SK-N-SH (cell line): ENCODE measurements at regions not wholly inside any gene's neighbourhood (a gene's known extent, or its start where the extent isn't known, plus 50 kb on each side); places are given as distances from the start of the nearest gene placed in this dataset.

ENCODE experiments used
- CTCF ChIA-PET: fragments of 300-600, 350-600 bp; formaldehyde crosslinking; extraction: SDS; loops from one replicate; lab custom pipeline; 2021; lab: Yijun Ruan, JAX
- POLR2A ChIA-PET: fragments of 350-600 bp; sonication (Branson Sonifier 250); formaldehyde crosslinking; extraction: SDS; loops from one replicate; lab custom pipeline; 2020; ENCODE audit warnings: antibody characterized with exemption, inconsistent platforms; lab: Yijun Ruan, JAX
- DNase-seq: peaks from one replicate; pipeline ENCODE4 v3.0.0; 2012
- H2AFZ ChIP-seq: fragments of 200-600 bp; sonication (generic); 2 replicates; pipeline ENCODE4 v1.8.1; 2016; ENCODE audit warnings: antibody characterized with exemption, mild to moderate bottlenecking, low read depth
- H3F3A ChIP-seq: fragments of 200-600 bp; sonication (generic); replicated peaks from 2 replicates; pipeline ENCODE3; 2016; ENCODE audit warnings: antibody characterized with exemption, mild to moderate bottlenecking; ENCODE audit not compliant: insufficient read depth
- H3K27ac ChIP-seq, 2 experiments: fragments of 200-500 bp in 1 of 2; fragments of 200-600 bp in 1 of 2; sonication (Bioruptor generic) in 1 of 2; sonication (generic), shearing (Covaris generic) in 1 of 2; 2 replicates each; pipeline versions ENCODE4 v1.5.1 to v1.6.1; 2014 to 2016; ENCODE audit warnings: low read depth in 2 of 2, inconsistent platforms in 1 of 2, low read length in 1 of 2, mild to moderate bottlenecking in 1 of 2, mixed read lengths in 1 of 2
- H3K27me3 ChIP-seq: fragments of 200-600 bp; sonication (generic), shearing (Covaris generic); 2 replicates; pipeline ENCODE4 v1.6.1; 2016; ENCODE audit warnings: mixed run types; ENCODE audit not compliant: insufficient read depth
- H3K36me3 ChIP-seq, 2 experiments: fragments of 200-500 bp in 1 of 2; fragments of 200-600 bp in 1 of 2; sonication (Bioruptor generic) in 1 of 2; sonication (generic) in 1 of 2; replicated peaks in 1 of 2; 2 replicates each; pipeline versions ENCODE3 to v1.5.1; 2014 to 2016; ENCODE audit warnings: low read length in 1 of 2, mild to moderate bottlenecking in 1 of 2; ENCODE audit not compliant: insufficient read depth in 2 of 2, control insufficient read depth in 1 of 2
- H3K4me1 ChIP-seq, 2 experiments: fragments of 200-500 bp in 1 of 2; fragments of 200-600 bp in 1 of 2; sonication (Bioruptor generic) in 1 of 2; sonication (generic), shearing (Covaris generic) in 1 of 2; 2 replicates each; pipeline versions ENCODE4 v1.5.1 to v1.6.1; 2014 to 2016; ENCODE audit warnings: low read depth in 1 of 2, low read length in 1 of 2, mixed run types in 1 of 2; ENCODE audit not compliant: insufficient read depth in 2 of 2, control insufficient read depth in 1 of 2
- H3K4me2 ChIP-seq: fragments of 200-600 bp; sonication (generic), shearing (Covaris generic); 2 replicates; pipeline ENCODE4 v1.6.1; 2017; ENCODE audit warnings: mixed run types
- H3K4me3 ChIP-seq, 2 experiments: fragments of 200-500 bp in 1 of 2; fragments of 200-600 bp in 1 of 2; sonication (Bioruptor generic) in 1 of 2; sonication (generic), shearing (Covaris generic) in 1 of 2; 2 replicates each; pipeline versions ENCODE4 v1.5.1 to v1.8.1; 2014 to 2016; ENCODE audit warnings: low read depth in 2 of 2, inconsistent platforms in 1 of 2, low read length in 1 of 2, mild to moderate bottlenecking in 1 of 2, mixed read lengths in 1 of 2, moderate library complexity in 1 of 2
- H3K79me2 ChIP-seq: fragments of 200-600 bp; sonication (generic); 2 replicates; pipeline ENCODE4 v1.8.1; 2017; ENCODE audit warnings: mild to moderate bottlenecking; ENCODE audit not compliant: insufficient read depth
- H3K9ac ChIP-seq: fragments of 200-600 bp; sonication (generic); 2 replicates; pipeline ENCODE4 v1.6.1; 2017; ENCODE audit warnings: mixed run types
- H3K9me2 ChIP-seq: fragments of 200-600 bp; sonication (generic); 2 replicates; pipeline ENCODE4 v1.6.1; 2017; ENCODE audit warnings: mixed run types
- H3K9me3 ChIP-seq: fragments of 200-600 bp; sonication (generic); 2 replicates; pipeline ENCODE4 v1.6.1; 2017; ENCODE audit warnings: mixed run types, mild to moderate bottlenecking, moderate library complexity
- H4K20me1 ChIP-seq: fragments of 200-600 bp; sonication (generic); 2 replicates; pipeline ENCODE4 v1.6.1; 2017; ENCODE audit warnings: mild to moderate bottlenecking, mixed run types; ENCODE audit not compliant: insufficient read depth
- EP300 ChIP-seq, 2 experiments: IDR thresholded peaks; 2 replicates each; pipeline versions ENCODE4 v1.4.0 to v1.6.1; 2012; ENCODE audit warnings: borderline replicate concordance in 1 of 2, low read depth in 1 of 2, low read length in 1 of 2
- EZH2phosphoT487 ChIP-seq: fragments of 200-600 bp; sonication (generic); IDR thresholded peaks from 2 replicates; pipeline ENCODE4 v1.6.1; 2017; ENCODE audit warnings: low read depth, mixed run types, mild to moderate bottlenecking, antibody characterized with exemption, moderate library complexity, borderline replicate concordance
- FOXJ3 ChIP-seq: sonication (generic); formaldehyde crosslinking; IDR thresholded peaks from 2 replicates; pipeline ENCODE4 v1.5.1; 2020; ENCODE audit warnings: mild to moderate bottlenecking, missing genetic modification reagents
- GABPA ChIP-seq: IDR thresholded peaks from 2 replicates; pipeline ENCODE4 v1.4.0; 2012; ENCODE audit warnings: low read depth, mild to moderate bottlenecking
- JUND ChIP-seq: IDR thresholded peaks from 2 replicates; pipeline ENCODE4 v1.4.0; 2012
- NRF1 ChIP-seq: IDR thresholded peaks from 2 replicates; pipeline ENCODE4 v1.6.1; 2012; ENCODE audit warnings: low read depth, mild to moderate bottlenecking, low read length
- POLR2AphosphoS5 ChIP-seq: IDR thresholded peaks from 2 replicates; pipeline ENCODE4 v1.6.1; 2012; ENCODE audit warnings: low read depth, low read length
- RAD21 ChIP-seq: IDR thresholded peaks from 2 replicates; pipeline ENCODE4 v1.6.1; 2012; ENCODE audit warnings: mild to moderate bottlenecking, low read length
- REST ChIP-seq: IDR thresholded peaks from 2 replicates; pipeline ENCODE4 v1.6.1; 2012; ENCODE audit warnings: mild to moderate bottlenecking, low read depth, low read length, moderate library complexity
- RFX5 ChIP-seq: IDR thresholded peaks from 2 replicates; pipeline ENCODE4 v1.6.1; 2012; ENCODE audit warnings: mild to moderate bottlenecking, improper control_type of control experiment, low read length
- SIN3A ChIP-seq: IDR thresholded peaks from 2 replicates; pipeline ENCODE4 v1.6.1; 2012; ENCODE audit warnings: low read depth, mild to moderate bottlenecking, low read length, moderate library complexity, borderline replicate concordance
- TAF1 ChIP-seq: IDR thresholded peaks from 2 replicates; pipeline ENCODE4 v1.6.1; 2012; ENCODE audit warnings: low read depth, mild to moderate bottlenecking, low read length, moderate library complexity, borderline replicate concordance
- TCF12 ChIP-seq: IDR thresholded peaks from 2 replicates; pipeline ENCODE4 v1.4.0; 2012
- WGBS: methylation state at CpG from one replicate; pipeline ENCODE4 v1.1.6; 2017; ENCODE audit warnings: low lambda C conversion rate; 5-methylcytosine and 5-hydroxymethylcytosine counted together
- TF ChIP-seq, protein P1 (sequence below): fragments of 150-350 bp; IDR thresholded peaks from 2 replicates; pipeline ENCODE4 v1.6.1; 2016; ENCODE audit warnings: mild to moderate bottlenecking, low read depth, low read length
- TF ChIP-seq, protein P2 (sequence below): fragments of 200-600 bp; sonication (generic); IDR thresholded peaks from 2 replicates; pipeline ENCODE4 v1.6.1; 2017; ENCODE audit warnings: antibody characterized with exemption, mild to moderate bottlenecking, moderate library complexity

DNA sequence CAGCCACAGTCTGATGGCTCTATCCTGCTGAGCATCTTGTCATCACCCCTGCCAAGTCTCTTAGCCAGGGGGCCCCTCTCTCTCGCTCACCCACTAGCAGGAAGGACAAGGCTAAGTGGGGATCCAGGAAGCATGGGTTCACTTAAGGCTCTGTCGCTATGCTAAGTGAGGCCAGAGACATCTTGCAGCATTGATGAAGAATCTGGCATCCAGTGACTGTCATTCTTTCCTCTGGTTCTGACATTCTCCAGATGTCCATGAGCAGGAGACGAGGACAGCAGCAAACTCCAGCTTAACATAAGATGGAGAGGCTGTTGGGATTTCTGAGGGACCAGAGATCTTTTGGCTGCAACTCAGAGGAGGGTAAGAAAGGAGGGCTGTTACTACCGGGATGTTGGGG lies 230.2 kb downstream of the TSHZ3 start:
- Histone ChIP-seq H3K4me1 (peaks cover 5 to 6% of the 10 kb centered on the region in 2 experiments; a peak in 2 of 4 replicates), H3K9me2 (no peaks in the 10 kb centered on the region), H3F3A (no peaks in the 10 kb centered on the region), H3K79me2 (no peaks in the 10 kb centered on the region), H3K27ac (no peak overlapping the region), H3K9me3 (no peaks in the 10 kb centered on the region), H2AFZ (no peak overlapping the region), H3K4me3 (no peak overlapping the region), H3K4me2 (no peak overlapping the region), H3K9ac (no peak overlapping the region), H3K27me3 (no peaks in the 10 kb centered on the region), H3K36me3 (no peaks in the 10 kb centered on the region), H4K20me1 (no peaks in the 10 kb centered on the region)
- no peak for TF ChIP-seq RFX5
- TF ChIP-seq RAD21: no peak
- TF ChIP-seq, protein P1, sequence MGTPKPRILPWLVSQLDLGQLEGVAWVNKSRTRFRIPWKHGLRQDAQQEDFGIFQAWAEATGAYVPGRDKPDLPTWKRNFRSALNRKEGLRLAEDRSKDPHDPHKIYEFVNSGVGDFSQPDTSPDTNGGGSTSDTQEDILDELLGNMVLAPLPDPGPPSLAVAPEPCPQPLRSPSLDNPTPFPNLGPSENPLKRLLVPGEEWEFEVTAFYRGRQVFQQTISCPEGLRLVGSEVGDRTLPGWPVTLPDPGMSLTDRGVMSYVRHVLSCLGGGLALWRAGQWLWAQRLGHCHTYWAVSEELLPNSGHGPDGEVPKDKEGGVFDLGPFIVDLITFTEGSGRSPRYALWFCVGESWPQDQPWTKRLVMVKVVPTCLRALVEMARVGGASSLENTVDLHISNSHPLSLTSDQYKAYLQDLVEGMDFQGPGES: no peak
- TF ChIP-seq TCF12: peak; percentile 39; the same call in 1 of the 2 replicates
- TF ChIP-seq JUND: no peak
- TF ChIP-seq, protein P2, sequence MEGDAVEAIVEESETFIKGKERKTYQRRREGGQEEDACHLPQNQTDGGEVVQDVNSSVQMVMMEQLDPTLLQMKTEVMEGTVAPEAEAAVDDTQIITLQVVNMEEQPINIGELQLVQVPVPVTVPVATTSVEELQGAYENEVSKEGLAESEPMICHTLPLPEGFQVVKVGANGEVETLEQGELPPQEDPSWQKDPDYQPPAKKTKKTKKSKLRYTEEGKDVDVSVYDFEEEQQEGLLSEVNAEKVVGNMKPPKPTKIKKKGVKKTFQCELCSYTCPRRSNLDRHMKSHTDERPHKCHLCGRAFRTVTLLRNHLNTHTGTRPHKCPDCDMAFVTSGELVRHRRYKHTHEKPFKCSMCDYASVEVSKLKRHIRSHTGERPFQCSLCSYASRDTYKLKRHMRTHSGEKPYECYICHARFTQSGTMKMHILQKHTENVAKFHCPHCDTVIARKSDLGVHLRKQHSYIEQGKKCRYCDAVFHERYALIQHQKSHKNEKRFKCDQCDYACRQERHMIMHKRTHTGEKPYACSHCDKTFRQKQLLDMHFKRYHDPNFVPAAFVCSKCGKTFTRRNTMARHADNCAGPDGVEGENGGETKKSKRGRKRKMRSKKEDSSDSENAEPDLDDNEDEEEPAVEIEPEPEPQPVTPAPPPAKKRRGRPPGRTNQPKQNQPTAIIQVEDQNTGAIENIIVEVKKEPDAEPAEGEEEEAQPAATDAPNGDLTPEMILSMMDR: no peak
- DNase-seq: no peak
- ChIA-PET POLR2A (interaction anchor here (1.7 kb wide), 1 partner anchor 231 kb away, joined by 3 read pairs; no protein-coding TSS in a partner anchor), CTCF (interaction anchor here (0.9 to 1.3 kb wide), 2 partner anchors 9 to 436 kb away, joined by 3 read pairs; no protein-coding TSS in a partner anchor)
- 57% methylated on average over 4 of the region's 4 CpGs for WGBS

DNA sequence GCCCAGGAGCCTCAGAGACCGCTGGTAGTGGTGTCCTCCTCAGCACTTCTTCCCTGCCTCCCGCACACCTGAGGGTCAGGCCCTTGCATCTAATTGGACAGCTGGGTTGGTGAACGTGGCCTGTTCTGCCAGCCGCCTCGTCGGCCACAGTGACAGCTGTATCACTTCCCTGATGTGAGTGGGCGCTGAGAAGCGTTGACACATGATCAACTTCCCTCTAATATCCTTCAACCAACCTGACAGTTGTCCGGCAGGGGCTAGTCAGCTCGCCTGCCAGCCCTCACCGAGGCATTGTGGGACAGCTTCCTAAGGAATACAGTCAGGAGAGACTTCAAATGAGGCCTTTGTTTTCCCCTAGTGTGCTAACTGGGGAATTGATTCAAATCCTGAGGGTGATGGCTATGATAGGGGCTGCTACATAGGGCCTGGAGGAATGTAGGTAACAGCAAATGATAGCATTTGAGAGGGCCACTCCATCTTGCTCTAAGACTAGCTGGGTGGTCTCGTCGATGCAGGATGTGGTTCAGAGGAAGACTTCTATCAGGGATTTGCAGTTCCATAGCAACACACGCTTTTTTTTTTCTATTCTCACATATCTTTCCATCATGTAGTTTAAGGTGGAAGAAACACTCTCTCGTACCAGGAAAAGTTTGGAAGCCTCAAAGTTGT lies 230.8 kb downstream of the TSHZ3 start:
- WGBS: 61% methylated on average over 12 of the region's 15 CpGs
- no peaks in the 10 kb centered on the region for H3K36me3 ChIP-seq
- H3F3A ChIP-seq: no peaks in the 10 kb centered on the region
- H3K27ac ChIP-seq: no peak overlapping the region
- H2AFZ ChIP-seq: no peak overlapping the region
- POLR2A ChIA-PET: no interaction called here
- H3K79me2 ChIP-seq: no peaks in the 10 kb centered on the region
- H3K4me1 ChIP-seq: peaks cover 5 to 6% of the 10 kb centered on the region in 2 experiments; a peak in 2 of 4 replicates
- no peak for DNase-seq
- H4K20me1 ChIP-seq: no peaks in the 10 kb centered on the region
- no peak overlapping the region for H3K4me3 ChIP-seq
- no peak overlapping the region for H3K4me2 ChIP-seq
- H3K9me3 ChIP-seq: no peaks in the 10 kb centered on the region
- no peak for TF ChIP-seq EP300 (IDR thresholded peaks at IDR 0.05; ENCODE audit: borderline replicate concordance in 1 of 2, low read depth in 1 of 2, low read length in 1 of 2)
- TF ChIP-seq JUND: no peak
- TF ChIP-seq GABPA: no peak
- TF ChIP-seq, protein P2: no peak
- no peak for TF ChIP-seq SIN3A
- no peak for TF ChIP-seq RFX5
- TF ChIP-seq NRF1: no peak
- no peak for TF ChIP-seq POLR2AphosphoS5
- no peak for TF ChIP-seq REST
- no peak for TF ChIP-seq EZH2phosphoT487
- no peak for TF ChIP-seq FOXJ3 (CRISPR knock-in tag)
- no peak for TF ChIP-seq TAF1
- TF ChIP-seq, all 33 proteins: peak for 0
- Histone ChIP-seq H3K9me2 (no peaks in the 10 kb centered on the region), H3K27me3 (no peaks in the 10 kb centered on the region), H3K9ac (no peak overlapping the region)
- CTCF ChIA-PET: interaction anchor here (0.9 to 1.3 kb wide), 2 partner anchors 10 to 436 kb away, joined by 3 read pairs; no protein-coding TSS in a partner anchor
